ENCODE measurements at regions not wholly inside any gene's neighbourhood (a gene's known extent, or its start where the extent isn't known, plus 50 kb on each side); places are given as distances from the start of the nearest gene placed in this dataset.

GRCh38 chr10:109274681-109275080 is 648.6 kb downstream of the XPNPEP1 start:
- TF ChIP-seq E2F4 (CRISPR knock-in tag; IDR thresholded peaks at IDR 0.05; ENCODE audit: borderline replicate concordance, low read depth), result no peak
- TF ChIP-seq CREB1 (CRISPR knock-in tag; IDR thresholded peaks at IDR 0.05), result no peak
- TF ChIP-seq ZNF416 (CRISPR knock-in tag; IDR thresholded peaks at IDR 0.05), result no peak
- no peak for TF ChIP-seq CTCF (IDR thresholded peaks at IDR 0.05)
- TF ChIP-seq ZBTB43 (CRISPR knock-in tag; IDR thresholded peaks at IDR 0.05), result no peak
- no peak for TF ChIP-seq OVOL2 (CRISPR knock-in tag; IDR thresholded peaks at IDR 0.05; ENCODE audit: borderline replicate concordance)
- TF ChIP-seq SP1 (CRISPR knock-in tag; conservative IDR thresholded peaks at IDR 0.05), result no peak
- TF ChIP-seq NFE2L1 (CRISPR knock-in tag; IDR thresholded peaks at IDR 0.05), result no peak

Measured in WTC11 (cell line).